GM13976 (cell line): ENCODE measurements at regions not wholly inside any gene's neighbourhood (a gene's known extent, or its start where the extent isn't known, plus 50 kb on each side); places are given as distances from the start of the nearest gene placed in this dataset.

Experiments
- DNase-seq: peaks from one replicate; pipeline ENCODE4 v3.0.0; 2012; ENCODE audit warnings: low spot score
- CTCF ChIP-seq: IDR thresholded peaks from 2 replicates; pipeline ENCODE4 v1.5.1; 2012; ENCODE audit warnings: borderline replicate concordance, mild to moderate bottlenecking; ENCODE audit not compliant: insufficient read depth; ENCODE audit errors: extremely low read depth, missing control alignments, control extremely low read depth
- in situ Hi-C: fragments of 300-500 bp; cut with MboI; formaldehyde crosslinking; loops from one replicate; pipeline ENCODE4 v1.12.0; 2022; ENCODE audit warnings: low sequenced_read_pairs, mixed read lengths, inconsistent platforms; ENCODE audit not compliant: unreplicated experiment

- no peak for DNase-seq
- TF ChIP-seq CTCF = no peak
- in situ Hi-C loops = no loop called here
Observed at GRCh38 chr10:3549118-3549517, 235.9 kb downstream of the KLF6 start.

- no peak for TF ChIP-seq CTCF
- no peak for DNase-seq
- in situ Hi-C loops = no loop called here
Observed at GRCh38 chr10:3548702-3549101, 236.3 kb downstream of the KLF6 start.

GRCh38 chr10:3548076-3548475, 236.9 kb downstream of the KLF6 start:
- no peak for DNase-seq
- TF ChIP-seq CTCF = no peak
- in situ Hi-C loops = no loop called here

GRCh38 chr10:3544561-3544960, 240.4 kb downstream of the KLF6 start:
- in situ Hi-C loops = no loop called here
- no peak for TF ChIP-seq CTCF
- DNase-seq = no peak

GRCh38 chr10:3542185-3542611, 242.8 kb downstream of the KLF6 start:
- no peak for TF ChIP-seq CTCF
- no peak for DNase-seq
- in situ Hi-C loops = no loop called here

- no peak for TF ChIP-seq CTCF
- in situ Hi-C loops = no loop called here
- DNase-seq = no peak
Observed at GRCh38 chr10:3539696-3540383, 245.2 kb downstream of the KLF6 start.
